HepG2 (cell line): ENCODE measurements at regions not wholly inside any gene's neighbourhood (a gene's known extent, or its start where the extent isn't known, plus 50 kb on each side); places are given as distances from the start of the nearest gene placed in this dataset.

Experiments used
- ARID3A ChIP-seq: IDR thresholded peaks from 2 replicates; pipeline ENCODE4 v1.6.1; 2012; ENCODE audit warnings: low read depth, low read length, improper control_type of control experiment
- ARNT ChIP-seq: fragments of 450-650 bp; IDR thresholded peaks from 2 replicates; pipeline ENCODE4 v1.6.1; 2017
- DMAP1 ChIP-seq: IDR thresholded peaks from 2 replicates; pipeline ENCODE4 v1.6.1; 2016
- FOXK1 ChIP-seq: sonication (generic); formaldehyde crosslinking; IDR thresholded peaks from 2 replicates; pipeline ENCODE4 v1.4.0; 2020; ENCODE audit warnings: low read depth, missing genetic modification reagents, borderline replicate concordance
- PAWR ChIP-seq: sonication (generic); formaldehyde crosslinking; IDR thresholded peaks from 2 replicates; pipeline ENCODE4 v1.4.0; 2020; ENCODE audit warnings: missing genetic modification reagents, mild to moderate bottlenecking, borderline replicate concordance
- RAD51 ChIP-seq: fragments of 450-650 bp; IDR thresholded peaks from 2 replicates; pipeline ENCODE4 v1.6.1; 2016; ENCODE audit warnings: borderline replicate concordance
- SKIL ChIP-seq: sonication (generic); formaldehyde crosslinking; IDR thresholded peaks from 2 replicates; pipeline ENCODE4 v1.8.0; 2022; ENCODE audit warnings: missing genetic modification reagents, mild to moderate bottlenecking, moderate library complexity, borderline replicate concordance
- SOX13 ChIP-seq, 3 experiments: fragments of 450-650 bp in 1 of 3; sonication (generic) in 1 of 3; formaldehyde crosslinking in 1 of 3; IDR thresholded peaks in 2 of 3; conservative IDR thresholded peaks in 1 of 3; 2 replicates each; pipeline versions ENCODE4 v1.5.0 to v1.6.1; 2016 to 2020; ENCODE audit warnings: antibody characterized with exemption in 1 of 3, mild to moderate bottlenecking in 1 of 3, missing compliant biosample characterization in 1 of 3, missing genetic modification reagents in 1 of 3, moderate library complexity in 1 of 3
- STAG1 ChIP-seq: sonication (generic); formaldehyde crosslinking; IDR thresholded peaks from 2 replicates; pipeline ENCODE4 v1.4.0; 2020; ENCODE audit warnings: missing genetic modification reagents
- STAT6 ChIP-seq: sonication (generic); formaldehyde crosslinking; IDR thresholded peaks from 2 replicates; pipeline ENCODE4 v1.4.0; 2020; ENCODE audit warnings: missing genetic modification reagents, mild to moderate bottlenecking, borderline replicate concordance
- TEAD2 ChIP-seq: sonication (generic); formaldehyde crosslinking; IDR thresholded peaks from 2 replicates; pipeline ENCODE4 v1.9.0; 2021; ENCODE audit warnings: missing genetic modification reagents
- TEAD3 ChIP-seq: optimal IDR thresholded peaks from 2 replicates; pipeline ENCODE3; 2016; ENCODE audit warnings: borderline replicate concordance
- ZBED4 ChIP-seq: sonication (generic); formaldehyde crosslinking; IDR thresholded peaks from 2 replicates; pipeline ENCODE4 v1.4.0; 2020; ENCODE audit warnings: missing genetic modification reagents, borderline replicate concordance
- ZNF350 ChIP-seq: sonication (generic); formaldehyde crosslinking; IDR thresholded peaks from 2 replicates; pipeline ENCODE4 v1.4.0; 2020; ENCODE audit warnings: mild to moderate bottlenecking, low read depth, missing genetic modification reagents, borderline replicate concordance
- ZNF549 ChIP-seq: sonication (generic); formaldehyde crosslinking; IDR thresholded peaks from 2 replicates; pipeline ENCODE4 v1.5.0; 2020; ENCODE audit warnings: missing genetic modification reagents
- ZNF562 ChIP-seq: sonication (generic); formaldehyde crosslinking; IDR thresholded peaks from 2 replicates; pipeline ENCODE4 v1.8.0; 2022; ENCODE audit warnings: missing genetic modification reagents, borderline replicate concordance
- ZNF713 ChIP-seq: sonication (generic); formaldehyde crosslinking; IDR thresholded peaks from 2 replicates; pipeline ENCODE4 v1.4.0; 2020; ENCODE audit warnings: mild to moderate bottlenecking, missing genetic modification reagents

GRCh38 chr6:66489269-66489987 lies 782.4 kb upstream of the EYS start (continued):
- TF ChIP-seq SKIL, result no peak
- no peak for TF ChIP-seq SOX13 (IDR thresholded peaks at IDR 0.05)
- TF ChIP-seq SOX13 (CRISPR knock-in tag; conservative IDR thresholded peaks at IDR 0.05 in 1 of 2, IDR thresholded peaks at IDR 0.05 in 1 of 2), result 0 out of 4 replicates have a peak, but pooled peaks of 1 of the 2 experiments have one; percentile 25
- TF ChIP-seq ARID3A, result 0 out of 2 replicates have a peak, but pooled peaks have one; percentile 23
- 0 out of 2 replicates have a peak, but pooled peaks have one; percentile 45 for TF ChIP-seq FOXK1
- TF ChIP-seq PAWR, result no peak
- no peak for TF ChIP-seq ZBED4 (CRISPR knock-in tag)
- no peak for TF ChIP-seq ZNF549 (CRISPR knock-in tag)
- peak; percentile 48; the same call in 1 of the 2 replicates for TF ChIP-seq ZNF350 (CRISPR knock-in tag)
- no peak for TF ChIP-seq TEAD2 (CRISPR knock-in tag)
- TF ChIP-seq ZNF562 (CRISPR knock-in tag), result no peak
- no peak for TF ChIP-seq ARNT
- TF ChIP-seq STAG1 (CRISPR knock-in tag), result no peak; the same call in 1 of the 2 replicates
- TF ChIP-seq RAD51, result no peak
- no peak for TF ChIP-seq DMAP1
- no peak for TF ChIP-seq TEAD3 (CRISPR knock-in tag)
- TF ChIP-seq STAT6, result no peak
- TF ChIP-seq ZNF713 (CRISPR knock-in tag), result no peak
